ENCODE measurements at regions not wholly inside any gene's neighbourhood (a gene's known extent, or its start where the extent isn't known, plus 50 kb on each side); places are given as distances from the start of the nearest gene placed in this dataset.
"Not testable (repeated sequence)": the region's sequence is repeated elsewhere in the genome, so short reads cannot be mapped to it uniquely, and the experiment has no call there.

- no peak for DNase-seq
- no peaks in the 10 kb centered on the region for H3K36me3 ChIP-seq
- H3K9me3 ChIP-seq = no peaks in the 10 kb centered on the region
Observed at GRCh38 chr3:152891678-152892077, 56.7 kb downstream of the P2RY1 start.

GRCh38 chr3:152892446-152892845, 57.5 kb downstream of the P2RY1 start:
- no peak overlapping the region for H3K4me3 ChIP-seq
- H3K9me3 ChIP-seq = no peaks in the 10 kb centered on the region
- peaks cover 1% of the 10 kb centered on the region; the same call in 1 of the 2 replicates for H3K27me3 ChIP-seq
- DNase-seq = no peak
- no peaks in the 10 kb centered on the region for H3K36me3 ChIP-seq

More at GRCh38 chr3:152891678-152892077, 56.7 kb downstream of the P2RY1 start:
- H3K4me3 ChIP-seq = no peak overlapping the region
- H3K27me3 ChIP-seq = peaks cover 3% of the 10 kb centered on the region; the same call in 1 of the 2 replicates

DNA sequence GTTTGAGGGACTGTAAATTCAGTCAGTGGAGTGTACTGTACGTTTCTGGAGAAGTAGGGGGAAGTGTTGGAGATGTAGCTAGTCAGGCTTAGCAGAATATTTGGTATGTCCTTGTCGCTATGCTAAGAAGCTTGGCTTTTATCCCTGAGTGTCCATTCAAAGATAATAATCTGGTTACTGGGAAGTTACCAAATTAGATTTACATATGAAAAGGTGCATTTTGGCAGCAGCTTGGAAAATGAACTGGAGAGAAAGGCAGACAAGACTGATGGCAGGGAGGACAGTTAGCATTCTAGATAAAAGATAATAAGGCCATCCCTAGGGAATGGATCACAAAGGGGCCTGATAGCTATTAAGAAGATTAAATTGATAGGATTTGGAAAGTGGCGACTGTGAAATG, 58.7 kb downstream of the P2RY1 start:
- no peak for DNase-seq
- no peaks in the 10 kb centered on the region for H3K36me3 ChIP-seq
- H3K9me3 ChIP-seq = no peaks in the 10 kb centered on the region
- no peak overlapping the region for H3K4me3 ChIP-seq
- H3K27me3 ChIP-seq = no peaks in the 10 kb centered on the region

GRCh38 chr3:152899306-152899705, 64.4 kb downstream of the P2RY1 start:
- H3K9me3 ChIP-seq = no peaks in the 10 kb centered on the region
- H3K4me3 ChIP-seq = no peak overlapping the region
- no peaks in the 10 kb centered on the region for H3K36me3 ChIP-seq
- no peak for DNase-seq
- H3K27me3 ChIP-seq = no peaks in the 10 kb centered on the region

DNA sequence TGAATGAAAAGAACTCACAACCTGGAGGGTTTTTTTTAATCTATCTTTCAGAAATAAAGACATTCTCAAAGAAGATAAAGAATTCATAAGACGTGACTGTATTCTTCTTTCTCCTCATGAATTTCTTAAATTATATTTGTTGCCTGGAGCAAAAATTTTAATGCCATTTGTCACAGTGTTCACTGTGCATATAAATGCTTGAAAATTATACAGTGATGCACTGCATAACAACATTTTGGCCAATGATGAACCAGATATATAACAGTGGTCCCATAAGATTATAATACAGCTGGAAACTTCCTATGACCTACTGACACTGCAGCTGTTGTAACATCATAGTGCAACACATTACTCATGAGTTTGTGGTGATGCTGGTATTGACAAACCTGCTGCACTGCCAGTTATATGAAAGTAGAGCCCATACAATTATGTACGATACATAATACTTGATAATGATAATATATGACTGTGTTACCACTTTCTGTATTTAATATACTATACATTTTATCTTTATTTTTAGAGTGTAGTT, 67.3 kb downstream of the P2RY1 start:
- Histone ChIP-seq H3K9me3 (no peaks in the 10 kb centered on the region), H3K4me3 (no peak overlapping the region), H3K36me3 (no peaks in the 10 kb centered on the region), H3K27me3 (no peaks in the 10 kb centered on the region)
- no peak for DNase-seq

GRCh38 chr3:152905631-152906030, 70.7 kb downstream of the P2RY1 start:
- no peaks in the 10 kb centered on the region for H3K36me3 ChIP-seq
- no peak for DNase-seq
- no peaks in the 10 kb centered on the region for H3K9me3 ChIP-seq
- no peaks in the 10 kb centered on the region for H3K27me3 ChIP-seq
- no peak overlapping the region for H3K4me3 ChIP-seq

DNA sequence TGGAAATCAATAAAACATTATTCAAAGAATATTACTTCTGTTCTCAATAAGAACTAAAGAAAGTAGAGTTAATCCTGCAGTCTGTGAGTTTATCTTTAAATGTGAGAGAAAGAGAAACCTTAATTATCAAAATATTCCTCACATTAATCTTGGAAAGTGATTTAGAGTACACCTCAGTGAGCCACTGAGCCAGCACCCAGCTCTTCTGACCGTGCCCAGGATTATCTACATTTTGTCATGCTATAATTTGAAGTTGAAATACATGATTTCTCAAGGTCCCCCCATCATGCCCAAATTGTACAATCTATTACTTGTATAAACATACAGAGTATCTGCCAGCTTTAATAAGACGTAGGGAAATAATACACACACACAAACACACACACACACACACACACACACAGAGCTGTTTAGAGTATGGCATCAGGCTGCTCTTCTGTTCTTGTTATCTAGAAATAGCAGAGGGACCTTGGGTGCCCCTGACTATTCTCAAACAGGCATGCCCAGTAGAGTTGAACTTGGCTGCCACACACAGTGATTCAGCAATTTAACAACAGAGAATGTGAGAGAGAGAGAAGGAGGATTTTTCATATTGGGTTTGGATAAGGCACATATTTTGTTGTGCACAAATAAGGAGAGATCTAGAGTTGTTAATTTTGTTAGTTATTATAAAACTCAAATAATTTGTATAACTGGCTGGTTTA, 74.4 kb downstream of the P2RY1 start:
- peak; percentile 25 for DNase-seq
- Histone ChIP-seq H3K9me3 (no peaks in the 10 kb centered on the region), H3K36me3 (no peaks in the 10 kb centered on the region), H3K27me3 (no peaks in the 10 kb centered on the region), H3K4me3 (no peak overlapping the region)

DNA sequence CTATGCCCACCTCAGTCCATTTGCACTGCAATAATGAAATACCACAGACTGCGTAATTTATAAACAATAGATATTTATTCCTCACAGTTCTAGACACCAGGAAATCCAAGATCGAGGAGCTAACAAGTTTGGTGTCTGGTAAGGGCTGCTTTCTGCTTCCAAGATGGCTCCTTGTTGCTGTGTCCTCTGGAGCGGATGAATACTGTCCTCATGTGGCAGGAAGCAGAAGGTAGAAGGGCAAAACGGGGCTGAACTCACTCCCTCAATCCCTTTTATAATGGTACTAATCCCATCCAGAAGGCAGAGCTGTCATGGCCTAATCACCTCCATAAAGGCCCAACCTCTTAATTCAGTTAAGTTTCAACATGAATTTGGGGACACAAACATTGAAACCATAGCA, 75.3 kb downstream of the P2RY1 start:
- DNase-seq = no peak
- Histone ChIP-seq H3K36me3 (no peaks in the 10 kb centered on the region), H3K27me3 (no peaks in the 10 kb centered on the region), H3K4me3 (no peak overlapping the region), H3K9me3 (no peaks in the 10 kb centered on the region)

DNA sequence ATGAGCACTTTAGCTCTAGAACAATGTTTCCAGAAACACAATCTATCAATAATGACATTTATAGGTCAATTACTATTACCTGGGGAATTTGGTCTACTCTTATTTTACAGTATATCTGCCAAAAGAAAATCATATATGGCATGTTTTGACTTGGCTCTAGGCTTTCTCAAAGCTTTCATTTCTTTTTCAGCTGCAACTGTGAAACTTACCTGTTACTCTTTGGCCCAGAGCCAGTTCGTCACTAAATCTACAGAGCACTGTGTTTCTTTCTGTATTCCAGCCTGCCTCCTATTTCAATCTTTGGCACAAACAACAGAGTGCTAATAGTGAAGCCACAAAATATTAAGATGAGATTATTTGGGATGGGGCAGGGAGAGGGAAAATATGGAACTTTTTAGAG, 76.0 kb downstream of the P2RY1 start:
- Histone ChIP-seq H3K4me3 (no peak overlapping the region), H3K36me3 (no peaks in the 10 kb centered on the region), H3K9me3 (no peaks in the 10 kb centered on the region), H3K27me3 (no peaks in the 10 kb centered on the region)
- DNase-seq = no peak

DNA sequence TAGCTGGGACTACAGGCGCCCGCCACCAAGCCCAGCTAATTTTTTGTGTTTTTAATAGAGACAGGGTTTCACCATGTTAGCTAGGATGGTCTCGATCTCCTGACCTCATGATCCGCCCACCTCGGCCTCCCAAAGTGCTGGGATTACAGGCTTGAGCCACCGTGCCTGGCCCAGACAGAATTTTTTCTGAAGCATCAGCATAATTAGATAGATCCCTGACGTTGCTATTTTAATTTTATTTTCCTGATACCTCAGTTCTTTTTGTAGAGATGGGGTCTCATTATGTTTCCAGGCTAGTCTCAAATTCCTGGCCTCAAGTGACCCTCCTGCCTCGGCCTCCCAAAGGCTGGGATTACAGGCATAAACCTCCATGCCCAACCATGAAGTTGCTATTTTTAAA, 79.8 kb downstream of the P2RY1 start:
- not testable (repeated sequence) for H3K4me3 ChIP-seq, H3K36me3 ChIP-seq, DNase-seq, H3K27me3 ChIP-seq, H3K9me3 ChIP-seq

DNA sequence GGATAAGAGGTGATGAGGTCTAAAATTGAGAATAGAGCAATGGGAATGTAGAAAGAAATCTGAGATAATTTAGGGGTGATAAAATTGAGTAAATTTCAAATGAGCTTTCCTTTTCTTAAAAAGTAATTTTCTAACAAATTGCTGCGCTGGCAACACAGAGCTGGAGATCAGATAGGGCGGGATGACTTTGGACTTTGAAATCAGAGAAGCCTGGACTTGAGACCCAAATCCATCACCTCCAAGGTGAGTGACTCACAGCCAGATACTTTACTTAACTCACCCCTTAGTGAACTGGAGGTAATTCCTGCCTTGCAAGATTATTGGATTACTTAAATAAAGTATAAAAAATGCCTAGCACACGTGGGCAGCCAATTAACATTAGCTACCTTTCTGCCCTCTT, 80.8 kb downstream of the P2RY1 start:
- no peaks in the 10 kb centered on the region for H3K27me3 ChIP-seq
- DNase-seq = no peak
- H3K9me3 ChIP-seq = no peaks in the 10 kb centered on the region
- no peak overlapping the region for H3K4me3 ChIP-seq
- H3K36me3 ChIP-seq = no peaks in the 10 kb centered on the region

DNA sequence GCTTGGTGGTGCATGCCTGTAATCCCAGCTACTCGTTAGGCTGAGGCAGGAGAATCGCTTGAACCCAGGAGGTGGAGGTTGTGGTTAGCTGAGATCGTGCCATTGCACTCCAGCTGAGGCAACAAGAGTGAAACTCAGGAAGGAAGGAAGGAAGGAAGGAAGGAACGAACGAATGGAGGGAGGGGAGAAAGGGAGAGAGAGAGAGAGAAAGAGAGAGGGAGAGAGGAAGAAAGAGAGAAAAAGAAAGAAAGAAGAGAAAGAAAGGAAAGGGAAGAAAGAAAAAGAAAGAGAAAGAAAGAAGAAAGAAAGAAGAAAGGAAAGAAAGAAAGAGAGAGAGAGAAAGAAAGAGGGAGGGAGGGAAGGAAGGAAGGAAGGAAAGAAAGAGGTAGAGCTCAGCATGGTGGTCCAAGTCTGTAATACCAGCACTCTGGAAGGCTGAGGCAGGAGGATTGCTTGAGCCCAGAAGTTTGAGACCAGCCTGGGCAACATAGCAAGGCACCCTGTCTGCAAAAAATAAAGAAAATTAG, 81.9 kb downstream of the P2RY1 start:
- Histone ChIP-seq H3K27me3 (no peaks in the 10 kb centered on the region), H3K36me3 (no peaks in the 10 kb centered on the region), H3K9me3 (no peaks in the 10 kb centered on the region), H3K4me3 (no peak overlapping the region)
- no peak for DNase-seq

DNA sequence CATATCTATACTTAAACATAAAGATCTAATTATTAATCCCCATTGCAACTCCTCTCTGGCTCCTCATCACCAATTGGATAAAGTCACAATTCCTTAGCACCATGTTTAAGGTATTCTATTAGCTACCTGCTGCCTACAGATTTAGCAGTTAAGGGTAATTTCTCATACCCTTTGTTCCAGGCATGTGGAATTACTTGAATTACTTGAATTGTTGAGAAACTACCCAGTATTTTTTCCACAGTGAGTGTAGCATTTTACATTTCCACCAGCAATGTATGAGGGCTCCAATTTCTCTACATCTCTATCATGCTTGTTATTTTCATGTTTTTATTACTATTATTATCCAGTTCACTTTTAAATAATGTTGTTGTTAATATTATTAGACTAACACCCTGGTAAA, 86.4 kb downstream of the P2RY1 start:
- Histone ChIP-seq H3K9me3 (no peaks in the 10 kb centered on the region), H3K4me3 (no peak overlapping the region), H3K36me3 (no peaks in the 10 kb centered on the region), H3K27me3 (no peaks in the 10 kb centered on the region)
- DNase-seq = no peak

DNA sequence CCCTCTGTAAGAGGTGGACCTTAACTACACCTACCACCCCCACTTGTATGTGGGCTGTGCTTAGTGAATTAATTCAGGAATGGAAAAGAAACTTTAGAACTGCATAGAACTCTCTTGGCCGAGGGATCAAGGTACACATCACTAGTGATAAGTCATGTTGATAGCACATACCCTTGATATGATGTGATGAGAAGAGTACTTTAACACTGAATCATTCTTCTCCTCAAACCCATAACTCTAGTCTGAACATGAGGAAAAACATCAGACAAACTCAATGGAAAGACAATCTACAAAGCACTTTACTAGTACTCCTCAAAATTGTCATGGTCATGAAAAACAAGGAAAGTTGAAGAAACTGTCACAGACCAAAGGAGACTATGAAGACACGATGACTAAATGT, 87.6 kb downstream of the P2RY1 start:
- no peak for DNase-seq
- H3K9me3 ChIP-seq = no peaks in the 10 kb centered on the region
- H3K4me3 ChIP-seq = no peak overlapping the region
- H3K36me3 ChIP-seq = no peaks in the 10 kb centered on the region
- no peaks in the 10 kb centered on the region for H3K27me3 ChIP-seq

DNA sequence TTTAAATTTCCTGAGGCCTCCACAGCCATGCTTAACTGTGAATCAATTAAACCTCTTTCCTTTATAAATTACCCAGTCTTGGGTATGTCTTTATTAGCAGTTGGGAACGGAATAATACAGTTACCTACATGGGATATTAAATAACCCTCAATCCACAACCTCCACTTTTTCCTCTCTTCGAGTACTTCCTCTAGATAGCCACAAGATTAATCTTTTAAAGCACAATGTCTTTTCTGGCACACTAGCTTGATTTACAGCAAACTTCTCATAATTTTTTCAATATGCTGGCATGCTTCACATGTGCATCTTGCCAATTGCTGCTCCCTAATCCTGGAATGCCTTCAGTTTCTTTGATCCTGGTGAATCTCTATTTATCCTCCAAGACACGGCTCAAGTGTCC, 92.2 kb downstream of the P2RY1 start:
- Histone ChIP-seq H3K27me3 (peaks cover 2% of the 10 kb centered on the region; the same call in 1 of the 2 replicates), H3K9me3 (no peaks in the 10 kb centered on the region), H3K36me3 (no peaks in the 10 kb centered on the region), H3K4me3 (no peak overlapping the region)
- no peak for DNase-seq

GRCh38 chr3:152930516-152930915, 95.6 kb downstream of the P2RY1 start:
- Histone ChIP-seq H3K36me3 (no peaks in the 10 kb centered on the region), H3K27me3 (peaks cover 2% of the 10 kb centered on the region; the same call in 1 of the 2 replicates), H3K4me3 (no peak overlapping the region), H3K9me3 (no peaks in the 10 kb centered on the region)
- no peak for DNase-seq

GRCh38 chr3:152937234-152937633, 102.3 kb downstream of the P2RY1 start:
- Histone ChIP-seq H3K9me3 (no peaks in the 10 kb centered on the region), H3K36me3 (no peaks in the 10 kb centered on the region), H3K4me3 (no peak overlapping the region), H3K27me3 (0 out of 2 replicates have a peak, but pooled peaks cover 5% of the 10 kb centered on the region)
- DNase-seq = no peak

- no peak for DNase-seq
- Histone ChIP-seq H3K9me3 (no peaks in the 10 kb centered on the region), H3K27me3 (0 out of 2 replicates have a peak, but pooled peaks cover 5% of the 10 kb centered on the region), H3K4me3 (no peak overlapping the region), H3K36me3 (no peaks in the 10 kb centered on the region)
Observed at GRCh38 chr3:152938974-152939636, 104.2 kb downstream of the P2RY1 start.
